ENCODE measurements at regions not wholly inside any gene's neighbourhood (a gene's known extent, or its start where the extent isn't known, plus 50 kb on each side); places are given as distances from the start of the nearest gene placed in this dataset.

DNA sequence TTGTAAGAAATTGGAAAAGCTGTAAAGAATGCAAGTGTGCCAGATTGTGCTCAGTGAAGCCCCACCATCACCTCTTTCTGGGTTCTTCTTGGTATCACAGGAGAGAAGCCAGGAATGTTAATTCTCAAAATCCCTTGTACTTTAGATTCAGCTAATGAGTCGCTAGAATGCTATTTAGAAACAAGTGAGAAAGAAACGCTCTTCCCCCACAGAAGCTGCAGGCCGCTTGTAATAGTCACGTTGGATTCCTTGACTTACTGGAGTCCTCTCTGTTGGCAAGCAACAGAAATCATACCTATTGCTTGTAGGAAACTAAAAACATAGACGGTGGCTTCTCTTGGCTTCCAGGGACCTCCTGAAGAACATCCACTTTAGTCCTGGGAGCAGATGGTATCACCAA is 375.6 kb upstream of the LRATD1 start:
- H3K9me3 ChIP-seq: no peaks in the 10 kb centered on the region
- no peaks in the 10 kb centered on the region for H3K27me3 ChIP-seq
- no peak overlapping the region for H3K4me3 ChIP-seq
- intact Hi-C loops (cut with DNase I): no loop called here
- DNase-seq (ENCODE audit: low spot score in 2 of 2): no peak
- H3K4me1 ChIP-seq: no peaks in the 10 kb centered on the region
- H3K27ac ChIP-seq: no peak overlapping the region
- H3K36me3 ChIP-seq: no peaks in the 10 kb centered on the region
- TF ChIP-seq, protein P1, sequence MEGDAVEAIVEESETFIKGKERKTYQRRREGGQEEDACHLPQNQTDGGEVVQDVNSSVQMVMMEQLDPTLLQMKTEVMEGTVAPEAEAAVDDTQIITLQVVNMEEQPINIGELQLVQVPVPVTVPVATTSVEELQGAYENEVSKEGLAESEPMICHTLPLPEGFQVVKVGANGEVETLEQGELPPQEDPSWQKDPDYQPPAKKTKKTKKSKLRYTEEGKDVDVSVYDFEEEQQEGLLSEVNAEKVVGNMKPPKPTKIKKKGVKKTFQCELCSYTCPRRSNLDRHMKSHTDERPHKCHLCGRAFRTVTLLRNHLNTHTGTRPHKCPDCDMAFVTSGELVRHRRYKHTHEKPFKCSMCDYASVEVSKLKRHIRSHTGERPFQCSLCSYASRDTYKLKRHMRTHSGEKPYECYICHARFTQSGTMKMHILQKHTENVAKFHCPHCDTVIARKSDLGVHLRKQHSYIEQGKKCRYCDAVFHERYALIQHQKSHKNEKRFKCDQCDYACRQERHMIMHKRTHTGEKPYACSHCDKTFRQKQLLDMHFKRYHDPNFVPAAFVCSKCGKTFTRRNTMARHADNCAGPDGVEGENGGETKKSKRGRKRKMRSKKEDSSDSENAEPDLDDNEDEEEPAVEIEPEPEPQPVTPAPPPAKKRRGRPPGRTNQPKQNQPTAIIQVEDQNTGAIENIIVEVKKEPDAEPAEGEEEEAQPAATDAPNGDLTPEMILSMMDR (IDR thresholded peaks at IDR 0.05): no peak

DNA sequence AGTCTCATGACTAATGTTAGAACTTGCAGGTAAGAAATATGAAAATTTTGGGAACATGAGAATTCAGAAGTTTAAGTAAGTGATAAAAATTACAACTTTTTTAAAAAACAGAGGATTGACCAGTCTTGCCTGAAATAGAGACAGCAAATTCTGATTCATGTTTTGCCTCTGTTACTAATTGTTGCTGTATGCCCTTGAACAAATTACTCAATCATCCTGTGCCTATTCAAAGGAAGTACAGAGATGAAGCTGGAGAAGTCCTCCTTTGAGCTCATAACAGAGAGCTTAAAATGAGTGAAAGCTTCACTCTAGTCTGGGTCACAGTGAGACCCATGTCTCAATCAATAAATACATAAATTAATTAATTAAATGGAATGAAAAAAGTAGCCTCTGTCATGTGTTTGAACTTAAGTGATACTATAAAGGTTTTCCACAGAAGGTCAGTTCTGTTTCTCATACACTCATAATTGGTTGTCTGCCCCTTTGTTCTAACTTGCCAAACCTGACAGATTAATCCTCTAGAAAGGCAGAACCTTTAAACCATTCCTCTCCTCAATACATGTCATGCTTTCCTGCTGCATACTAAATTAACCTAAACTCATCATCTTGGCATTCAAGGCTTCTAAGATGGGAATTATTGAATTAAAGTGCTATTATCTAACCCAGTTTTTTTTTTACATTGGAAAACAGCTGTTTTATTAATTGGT is 374.6 kb upstream of the LRATD1 start:
- no peak overlapping the region for H3K4me3 ChIP-seq

DNA sequence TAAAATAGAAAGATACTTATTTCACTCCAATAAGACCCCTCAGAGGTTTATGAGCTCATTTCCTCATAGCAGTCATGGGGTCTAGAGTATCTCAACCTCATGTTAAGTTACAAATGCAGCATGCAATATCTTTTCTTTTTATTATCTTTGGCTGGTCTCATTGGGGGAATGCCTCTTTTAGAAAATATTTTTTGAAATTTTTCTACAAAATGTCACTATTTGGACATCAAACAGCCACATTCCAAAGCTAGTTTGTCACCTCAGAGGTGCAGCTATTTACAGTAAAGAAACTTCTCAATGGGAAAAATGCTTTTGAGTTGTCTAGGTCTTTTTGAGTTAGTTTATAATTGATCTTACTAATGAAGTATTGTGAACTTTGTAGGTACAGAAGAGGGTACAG is 370.7 kb upstream of the LRATD1 start:
- Histone ChIP-seq H3K9me3 (no peaks in the 10 kb centered on the region), H3K4me1 (no peaks in the 10 kb centered on the region), H3K36me3 (no peaks in the 10 kb centered on the region), H3K4me3 (no peak overlapping the region), H3K27ac (no peak overlapping the region), H3K27me3 (no peaks in the 10 kb centered on the region)
- DNase-seq (ENCODE audit: low spot score in 2 of 2): no peak
- TF ChIP-seq, protein P1 (IDR thresholded peaks at IDR 0.05): no peak
- intact Hi-C loops (cut with DNase I): no loop called here

More for the DNA sequence above, 374.6 kb upstream of the LRATD1 start:
- H3K9me3 ChIP-seq: no peaks in the 10 kb centered on the region
- no peak for DNase-seq (ENCODE audit: low spot score in 2 of 2)
- no peak overlapping the region for H3K27ac ChIP-seq
- no peaks in the 10 kb centered on the region for H3K36me3 ChIP-seq
- H3K27me3 ChIP-seq: no peaks in the 10 kb centered on the region
- TF ChIP-seq, protein P1 (IDR thresholded peaks at IDR 0.05): no peak
- H3K4me1 ChIP-seq: no peaks in the 10 kb centered on the region
- intact Hi-C loops (cut with DNase I): no loop called here

DNA sequence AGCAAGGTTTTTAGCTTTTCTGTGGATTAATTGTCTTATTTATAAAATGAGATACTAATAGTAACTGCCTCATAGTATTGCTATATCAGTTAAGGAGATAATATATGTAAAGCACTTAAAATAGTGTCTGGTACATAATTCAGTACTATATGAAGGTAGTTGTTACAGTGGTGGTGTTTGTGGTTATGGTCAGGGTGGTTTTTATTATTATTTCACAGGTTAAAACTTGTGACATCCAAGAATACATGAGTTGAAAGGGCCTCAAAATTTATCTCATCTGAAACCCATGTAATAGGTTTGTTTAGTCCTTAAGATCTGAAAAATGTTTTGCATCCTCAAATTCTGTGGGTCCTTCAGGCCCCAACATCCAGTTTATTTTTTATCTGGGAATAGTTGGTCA is 369.5 kb upstream of the LRATD1 start:
- no peak for DNase-seq (ENCODE audit: low spot score in 2 of 2)
- no peaks in the 10 kb centered on the region for H3K27me3 ChIP-seq
- intact Hi-C loops (cut with DNase I): no loop called here
- H3K27ac ChIP-seq: no peak overlapping the region
- H3K9me3 ChIP-seq: no peaks in the 10 kb centered on the region
- TF ChIP-seq, protein P1 (IDR thresholded peaks at IDR 0.05): no peak
- no peaks in the 10 kb centered on the region for H3K4me1 ChIP-seq
- H3K36me3 ChIP-seq: no peaks in the 10 kb centered on the region
- no peak overlapping the region for H3K4me3 ChIP-seq

DNA sequence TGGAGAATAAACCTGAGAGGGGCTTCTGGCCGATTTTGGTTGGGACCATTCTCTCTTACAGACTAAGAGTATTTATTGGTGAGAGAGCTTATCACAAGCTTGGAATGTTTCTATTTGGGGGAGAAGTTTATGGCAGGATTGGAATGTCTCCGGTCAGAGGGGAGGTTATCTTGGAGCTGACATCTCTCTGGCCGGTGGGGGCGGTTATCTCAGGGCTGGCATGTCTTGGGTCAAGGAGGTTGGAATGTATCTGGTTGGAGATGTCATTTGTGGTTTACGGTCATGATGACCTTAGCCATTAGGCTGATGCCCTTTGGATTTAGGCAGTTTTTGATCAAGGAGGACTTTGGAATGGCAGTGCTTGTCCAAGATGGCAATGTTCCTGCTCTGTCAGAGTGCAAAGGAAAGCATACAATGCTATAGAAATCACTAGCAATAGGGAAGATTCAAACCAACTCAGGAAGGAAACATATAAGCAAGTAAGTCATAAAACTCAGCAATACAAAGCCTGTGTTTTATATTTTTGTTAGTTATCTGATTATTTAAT is 362.4 kb upstream of the LRATD1 start:
- Histone ChIP-seq H3K4me1 (no peaks in the 10 kb centered on the region), H3K27ac (no peak overlapping the region), H3K36me3 (no peaks in the 10 kb centered on the region), H3K4me3 (no peak overlapping the region), H3K27me3 (no peaks in the 10 kb centered on the region), H3K9me3 (no peaks in the 10 kb centered on the region)
- TF ChIP-seq, protein P1 (IDR thresholded peaks at IDR 0.05): no peak
- no peak for DNase-seq (ENCODE audit: low spot score in 2 of 2)
- intact Hi-C loops (cut with DNase I): no loop called here
